Type B pancreatic cell (in vitro differentiated cells): ENCODE measurements at regions not wholly inside any gene's neighbourhood (a gene's known extent, or its start where the extent isn't known, plus 50 kb on each side); places are given as distances from the start of the nearest gene placed in this dataset.
A peak's percentile ranks its signal among the peaks of the same experiment; 100 is the strongest.

Experiments used
- DNase-seq: peaks from one replicate; pipeline ENCODE4 v3.0.0; 2021; ENCODE audit warnings: mixed read lengths; ENCODE audit not compliant: unreplicated experiment; ENCODE audit errors: extremely low spot score
- H3K27ac Mint-ChIP-seq: 2 replicates; pipeline ENCODE4 v1.8.0; 2021; ENCODE audit warnings: mild to moderate bottlenecking, mixed read lengths
- H3K27me3 Mint-ChIP-seq: 2 replicates; pipeline ENCODE4 v1.8.0; 2021; ENCODE audit warnings: mixed read lengths
- H3K36me3 Mint-ChIP-seq: 2 replicates; pipeline ENCODE4 v1.8.0; 2021; ENCODE audit warnings: mixed read lengths
- H3K4me1 Mint-ChIP-seq: one replicate; pipeline ENCODE4 v1.8.0; 2021; ENCODE audit warnings: mixed read lengths; ENCODE audit not compliant: unreplicated experiment
- H3K4me3 Mint-ChIP-seq: 2 replicates; pipeline ENCODE4 v1.8.0; 2021; ENCODE audit warnings: mild to moderate bottlenecking, mixed read lengths
- H3K9me3 Mint-ChIP-seq: 2 replicates; pipeline ENCODE4 v1.8.0; 2021; ENCODE audit warnings: mixed read lengths
- CTCF ChIP-seq: fragments of 200-600 bp; sonication (generic); conservative IDR thresholded peaks from 2 replicates; pipeline ENCODE4 v1.5.0; 2021; ENCODE audit warnings: antibody characterized with exemption, mild to moderate bottlenecking

- Mint-ChIP-seq H3K4me3 (no peak overlapping the region), H3K4me1 (no peaks in the 10 kb centered on the region), H3K27me3 (no peaks in the 10 kb centered on the region), H3K27ac (no peak overlapping the region), H3K36me3 (no peaks in the 10 kb centered on the region), H3K9me3 (peaks cover 5% of the 10 kb centered on the region)
- no peak for DNase-seq
- TF ChIP-seq CTCF: no peak
These were observed 143.6 kb downstream of the SLC38A4 start for GRCh38 chr12:46682148-46682547.

- no peaks in the 10 kb centered on the region for H3K36me3 Mint-ChIP-seq
- no peak overlapping the region for H3K4me3 Mint-ChIP-seq
- H3K27me3 Mint-ChIP-seq: no peaks in the 10 kb centered on the region
- H3K4me1 Mint-ChIP-seq: peaks cover 5% of the 10 kb centered on the region
- no peak overlapping the region for H3K27ac Mint-ChIP-seq
- no peak for TF ChIP-seq CTCF
- peaks cover 5% of the 10 kb centered on the region for H3K9me3 Mint-ChIP-seq
- DNase-seq: no peak
These were observed 145.3 kb downstream of the SLC38A4 start for GRCh38 chr12:46680506-46680905.

- Mint-ChIP-seq H3K27ac (no peak overlapping the region), H3K4me1 (peaks cover 7% of the 10 kb centered on the region), H3K9me3 (peaks cover 3% of the 10 kb centered on the region), H3K4me3 (no peak overlapping the region), H3K36me3 (no peaks in the 10 kb centered on the region), H3K27me3 (no peaks in the 10 kb centered on the region)
- DNase-seq: no peak
- TF ChIP-seq CTCF: no peak
These were observed 146.0 kb downstream of the SLC38A4 start for GRCh38 chr12:46679754-46680153.

- Mint-ChIP-seq H3K27me3 (no peaks in the 10 kb centered on the region), H3K27ac (no peak overlapping the region), H3K4me3 (no peak overlapping the region), H3K36me3 (no peaks in the 10 kb centered on the region), H3K4me1 (peaks cover 7% of the 10 kb centered on the region), H3K9me3 (no peaks in the 10 kb centered on the region)
- TF ChIP-seq CTCF: no peak
- no peak for DNase-seq
These were observed 147.4 kb downstream of the SLC38A4 start for GRCh38 chr12:46678426-46678825.

- Mint-ChIP-seq H3K4me3 (no peak overlapping the region), H3K4me1 (peaks cover 7% of the 10 kb centered on the region), H3K36me3 (no peaks in the 10 kb centered on the region), H3K27ac (no peak overlapping the region), H3K27me3 (no peaks in the 10 kb centered on the region), H3K9me3 (no peaks in the 10 kb centered on the region)
- TF ChIP-seq CTCF: peak; percentile 39
- no peak for DNase-seq
These were observed 148.0 kb downstream of the SLC38A4 start for GRCh38 chr12:46677749-46678148.
